ENCODE measurements at regions not wholly inside any gene's neighbourhood (a gene's known extent, or its start where the extent isn't known, plus 50 kb on each side); places are given as distances from the start of the nearest gene placed in this dataset.

- in situ Hi-C loops (cut with MboI; ENCODE audit: low sequenced_read_pairs in 4 of 4): loop anchor here in 3 of 4 donors (5.0 to 25.0 kb wide), 4 partner anchors 253 to 692 kb away; partner anchors contain the start of gene SCAF11 (in 1 of the 3)
- H3K9me3 ChIP-seq: no peaks in the 10 kb centered on the region
Measured at GRCh38 chr12:46679754-46680153, 146.0 kb downstream of the SLC38A4 start.

DNA sequence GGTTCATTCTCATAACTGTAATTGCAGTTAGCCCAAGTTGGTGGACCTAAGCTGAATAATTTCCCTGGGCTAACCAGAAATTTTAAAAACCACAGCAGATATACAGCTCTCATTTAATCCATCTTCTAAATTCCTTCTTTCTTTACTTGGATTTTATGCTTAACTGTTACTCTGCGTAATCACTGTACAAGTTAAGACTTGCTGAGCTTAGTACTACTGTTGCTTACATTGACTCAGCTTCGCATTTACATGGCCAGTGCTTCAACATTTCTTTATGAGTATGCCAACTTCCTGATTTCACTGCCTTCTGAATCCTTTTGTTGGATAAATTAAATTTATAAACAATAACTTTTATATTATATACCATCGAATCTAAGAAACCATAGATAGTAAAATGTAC is 147.4 kb downstream of the SLC38A4 start:
- H3K9me3 ChIP-seq: no peaks in the 10 kb centered on the region
- H3K4me3 ChIP-seq: no peak overlapping the region
- intact Hi-C loops (cut with DNase I; ENCODE audit: low total_unique reads): loop anchor here (10.0 kb wide), 1 partner anchor 524 kb away; no protein-coding TSS in a partner anchor
- TF ChIP-seq, protein P1, sequence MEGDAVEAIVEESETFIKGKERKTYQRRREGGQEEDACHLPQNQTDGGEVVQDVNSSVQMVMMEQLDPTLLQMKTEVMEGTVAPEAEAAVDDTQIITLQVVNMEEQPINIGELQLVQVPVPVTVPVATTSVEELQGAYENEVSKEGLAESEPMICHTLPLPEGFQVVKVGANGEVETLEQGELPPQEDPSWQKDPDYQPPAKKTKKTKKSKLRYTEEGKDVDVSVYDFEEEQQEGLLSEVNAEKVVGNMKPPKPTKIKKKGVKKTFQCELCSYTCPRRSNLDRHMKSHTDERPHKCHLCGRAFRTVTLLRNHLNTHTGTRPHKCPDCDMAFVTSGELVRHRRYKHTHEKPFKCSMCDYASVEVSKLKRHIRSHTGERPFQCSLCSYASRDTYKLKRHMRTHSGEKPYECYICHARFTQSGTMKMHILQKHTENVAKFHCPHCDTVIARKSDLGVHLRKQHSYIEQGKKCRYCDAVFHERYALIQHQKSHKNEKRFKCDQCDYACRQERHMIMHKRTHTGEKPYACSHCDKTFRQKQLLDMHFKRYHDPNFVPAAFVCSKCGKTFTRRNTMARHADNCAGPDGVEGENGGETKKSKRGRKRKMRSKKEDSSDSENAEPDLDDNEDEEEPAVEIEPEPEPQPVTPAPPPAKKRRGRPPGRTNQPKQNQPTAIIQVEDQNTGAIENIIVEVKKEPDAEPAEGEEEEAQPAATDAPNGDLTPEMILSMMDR (IDR thresholded peaks at IDR 0.05 in 4 of 5, conservative IDR thresholded peaks at IDR 0.05 in 1 of 5): no peak
- no peak for TF ChIP-seq POLR2A (IDR thresholded peaks at IDR 0.05)
- ATAC-seq: no peak
- H3K4me1 ChIP-seq: peaks cover 27 to 33% of the 10 kb centered on the region in 2 donors
- H3K27me3 ChIP-seq: no peaks in the 10 kb centered on the region
- no peak for DNase-seq
- H3K36me3 ChIP-seq: no peaks in the 10 kb centered on the region
- no peak overlapping the region for H3K27ac ChIP-seq
- in situ Hi-C loops (cut with MboI; ENCODE audit: low sequenced_read_pairs in 4 of 4): loop anchor here in 3 of 4 donors (5.0 to 25.0 kb wide), 4 partner anchors 254 to 691 kb away; partner anchors contain the start of gene SCAF11 (in 1 of the 3)

More at GRCh38 chr12:46679754-46680153, 146.0 kb downstream of the SLC38A4 start:
- Histone ChIP-seq H3K4me3 (no peak overlapping the region), H3K27ac (no peak overlapping the region), H3K4me1 (peaks cover 27% of the 10 kb centered on the region in 2 donors), H3K36me3 (no peaks in the 10 kb centered on the region), H3K27me3 (no peaks in the 10 kb centered on the region)
- TF ChIP-seq POLR2A (IDR thresholded peaks at IDR 0.05): no peak
- TF ChIP-seq, protein P1 (IDR thresholded peaks at IDR 0.05 in 4 of 5, conservative IDR thresholded peaks at IDR 0.05 in 1 of 5): no peak
- intact Hi-C loops (cut with DNase I; ENCODE audit: low total_unique reads): loop anchor here (10.0 kb wide), 1 partner anchor 525 kb away; no protein-coding TSS in a partner anchor
- DNase-seq (no peak), ATAC-seq (no peak)

GRCh38 chr12:46677749-46678148 is 148.0 kb downstream of the SLC38A4 start:
- H3K36me3 ChIP-seq: no peaks in the 10 kb centered on the region
- intact Hi-C loops (cut with DNase I; ENCODE audit: low total_unique reads): loop anchor here (2.0 to 10.0 kb wide), 2 partner anchors 149 to 523 kb away; no protein-coding TSS in a partner anchor
- in situ Hi-C loops (cut with MboI; ENCODE audit: low sequenced_read_pairs in 4 of 4): loop anchor here in 3 of 4 donors (5.0 to 25.0 kb wide), 4 partner anchors 255 to 690 kb away; partner anchors contain the start of gene SCAF11 (in 1 of the 3)
- H3K27ac ChIP-seq: no peak overlapping the region
- no peaks in the 10 kb centered on the region for H3K9me3 ChIP-seq
- peaks cover 27 to 33% of the 10 kb centered on the region in 2 donors for H3K4me1 ChIP-seq
- TF ChIP-seq, protein P1 (IDR thresholded peaks at IDR 0.05 in 4 of 5, conservative IDR thresholded peaks at IDR 0.05 in 1 of 5): peak; percentile 3 to 46 (median 26)
- no peak for TF ChIP-seq POLR2A (IDR thresholded peaks at IDR 0.05)
- no peaks in the 10 kb centered on the region for H3K27me3 ChIP-seq
- ATAC-seq (peak; percentile 72 to 79), DNase-seq (no peak)
- no peak overlapping the region for H3K4me3 ChIP-seq

- intact Hi-C loops (cut with DNase I; ENCODE audit: low total_unique reads): loop anchor here (2.0 to 10.0 kb wide), 2 partner anchors 150 to 522 kb away; no protein-coding TSS in a partner anchor
Measured at GRCh38 chr12:46676797-46677520, 148.8 kb downstream of the SLC38A4 start.

More at GRCh38 chr12:46676797-46677520, 148.8 kb downstream of the SLC38A4 start:
- ATAC-seq: no peak
- TF ChIP-seq POLR2A (IDR thresholded peaks at IDR 0.05): no peak
- TF ChIP-seq, protein P1 (IDR thresholded peaks at IDR 0.05 in 4 of 5, conservative IDR thresholded peaks at IDR 0.05 in 1 of 5): no peak
- Histone ChIP-seq H3K4me1 (peaks cover 27 to 33% of the 10 kb centered on the region in 2 donors), H3K36me3 (no peaks in the 10 kb centered on the region), H3K9me3 (no peaks in the 10 kb centered on the region), H3K27me3 (no peaks in the 10 kb centered on the region), H3K4me3 (no peak overlapping the region), H3K27ac (no peak overlapping the region)
- in situ Hi-C loops (cut with MboI; ENCODE audit: low sequenced_read_pairs in 4 of 4): loop anchor here in 3 of 4 donors (5.0 to 25.0 kb wide), 4 partner anchors 255 to 690 kb away; partner anchors contain the start of gene SCAF11 (in 1 of the 3)
- DNase-seq: no peak
